GM23248 (cell line): ENCODE measurements at regions not wholly inside any gene's neighbourhood (a gene's known extent, or its start where the extent isn't known, plus 50 kb on each side); places are given as distances from the start of the nearest gene placed in this dataset.

ENCODE experiments used
- EZH2 ChIP-seq: fragments of 200-600 bp; sonication (generic); IDR thresholded peaks from 2 replicates; pipeline ENCODE4 v1.6.1; 2018; ENCODE audit warnings: antibody characterized with exemption, mild to moderate bottlenecking; ENCODE audit not compliant: insufficient read depth, poor library complexity, severe bottlenecking
- EZH2phosphoT487 ChIP-seq: fragments of 200-600 bp; sonication (generic); IDR thresholded peaks from 2 replicates; pipeline ENCODE4 v1.6.1; 2018; ENCODE audit warnings: antibody characterized with exemption, moderate library complexity, mild to moderate bottlenecking, low read depth; ENCODE audit not compliant: insufficient read depth

GRCh38 chr6:40755749-40756452 lies 168.7 kb upstream of the LRFN2 start:
- TF ChIP-seq EZH2 (no peak), EZH2phosphoT487 (no peak)
